ENCODE measurements at regions not wholly inside any gene's neighbourhood (a gene's known extent, or its start where the extent isn't known, plus 50 kb on each side); places are given as distances from the start of the nearest gene placed in this dataset.

- Histone ChIP-seq H3K4me2 (ENCODE audit: insufficient read depth, insufficient read length, low read length) (no peak overlapping the region), H2BK12ac (ENCODE audit: insufficient read length, low read depth, low read length) (no peak overlapping the region), H3K4ac (ENCODE audit: low read depth, low read length) (no peak overlapping the region), H4K91ac (ENCODE audit: insufficient read length, low read depth, low read length) (no peak overlapping the region), H3K79me2 (ENCODE audit: insufficient read depth, low read length) (no peaks in the 10 kb centered on the region), H3K79me1 (ENCODE audit: insufficient read depth, low read depth, low read length, poor library complexity, severe bottlenecking) (no peaks in the 10 kb centered on the region), H2AFZ (ENCODE audit: low read length) (no peak overlapping the region), H2BK5ac (ENCODE audit: insufficient read length, low read length) (no peak overlapping the region), H3K18ac (ENCODE audit: insufficient read length, low read depth, low read length) (no peak overlapping the region), H4K5ac (ENCODE audit: insufficient read length, low read depth, low read length) (no peak overlapping the region), H3K23ac (ENCODE audit: insufficient read length, low read depth, low read length) (no peak overlapping the region), H2BK15ac (ENCODE audit: low read depth, low read length) (no peak overlapping the region), H2AK5ac (ENCODE audit: insufficient read length, low read length) (no peak overlapping the region), H4K8ac (replicated peaks; ENCODE audit: insufficient read length, low read depth, low read length) (no peak overlapping the region), H4K20me1 (ENCODE audit: control insufficient read depth, insufficient read depth, insufficient read length) (no peaks in the 10 kb centered on the region), H3T11ph (ENCODE audit: low read length) (no peak overlapping the region), H3K23me2 (ENCODE audit: insufficient read length, low read depth, low read length, poor library complexity, severe bottlenecking) (no peaks in the 10 kb centered on the region), H2BK20ac (ENCODE audit: low read depth, low read length, poor library complexity, severe bottlenecking) (no peak overlapping the region), H3K56ac (ENCODE audit: insufficient read length, low read depth, low read length) (no peak overlapping the region), H3K9ac (ENCODE audit: extremely low read depth, insufficient read length, low read length) (no peak overlapping the region), H3K27ac (ENCODE audit: insufficient read length, low read depth, low read length) (no peak overlapping the region), H3K9me3 (ENCODE audit: control insufficient read depth, low read depth, low read length) (peaks cover 81% of the 10 kb centered on the region), H2BK120ac (ENCODE audit: low read depth, low read length, poor library complexity, severe bottlenecking) (no peak overlapping the region), H3K27me3 (ENCODE audit: insufficient read depth, low read length) (no peaks in the 10 kb centered on the region), H3K14ac (ENCODE audit: insufficient read depth, low read length) (no peak overlapping the region), H3K4me1 (ENCODE audit: insufficient read depth, low read length) (no peaks in the 10 kb centered on the region)
- H3K4me1 Mint-ChIP-seq = no peaks in the 10 kb centered on the region
- H3K27ac Mint-ChIP-seq = no peak overlapping the region
- TF ChIP-seq CTCF (conservative IDR thresholded peaks at IDR 0.05) = no peak
- H3K4me3 Mint-ChIP-seq = no peak overlapping the region
- no peaks in the 10 kb centered on the region; a peak in 2 of 5 replicates for H3K9me3 Mint-ChIP-seq
- WGBS (ENCODE audit: extremely low coverage, insufficient read length, low lambda C conversion rate) = no CpG with 5 or more reads among the region's 15 CpGs
- peaks cover 7% of the 10 kb centered on the region for H3K27me3 Mint-ChIP-seq (ENCODE audit: low read depth)
- peaks cover 27 to 49% (median 30%) of the 10 kb centered on the region in 3 experiments for H3K36me3 Mint-ChIP-seq (ENCODE audit: insufficient read depth in 1 of 3, low read depth in 3 of 3)
- no peak for DNase-seq
Measured at GRCh38 chr16:34743115-34743514, 1283.7 kb downstream of the TP53TG3F start.

All from H9 (cell line).